ENCODE measurements at regions not wholly inside any gene's neighbourhood (a gene's known extent, or its start where the extent isn't known, plus 50 kb on each side); places are given as distances from the start of the nearest gene placed in this dataset.

GRCh38 chr6:100959280-100959679, 78.2 kb upstream of the ASCC3 start:
- DNase-seq (ENCODE audit: extremely low read depth, insufficient read length) = no peak
- no peak overlapping the region for H3K4me3 ChIP-seq (replicated peaks; ENCODE audit: low read depth, low read length)
- TF ChIP-seq CTCF (IDR thresholded peaks at IDR 0.05; ENCODE audit: insufficient read depth, low read length, poor library complexity, severe bottlenecking) = no peak
- H3K27me3 ChIP-seq (replicated peaks; ENCODE audit: control insufficient read depth, insufficient read depth, low read length) = no peaks in the 10 kb centered on the region
- H3K36me3 ChIP-seq (ENCODE audit: control insufficient read depth, insufficient read depth, low read length) = no peaks in the 10 kb centered on the region

DNA sequence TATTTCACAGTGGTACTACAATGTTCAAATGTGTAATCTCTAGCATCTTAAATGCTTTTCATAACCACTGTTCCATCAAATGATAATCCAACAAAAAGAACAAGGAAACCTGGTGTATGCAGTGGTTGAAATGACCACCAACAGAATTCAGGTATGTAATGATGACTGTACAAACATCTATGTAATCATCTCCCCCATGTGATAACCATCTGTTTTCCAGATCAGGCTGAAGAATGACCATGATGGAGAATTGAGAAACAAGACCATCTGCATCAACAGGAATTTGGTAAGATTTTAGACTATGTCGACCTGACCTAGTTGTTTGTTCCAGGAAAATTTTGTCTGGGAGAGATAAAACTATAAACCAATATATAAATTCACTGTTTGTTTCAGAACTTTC, 81.3 kb upstream of the ASCC3 start:
- no peaks in the 10 kb centered on the region for H3K27me3 ChIP-seq (replicated peaks; ENCODE audit: control insufficient read depth, insufficient read depth, low read length)
- no peak overlapping the region for H3K4me3 ChIP-seq (replicated peaks; ENCODE audit: low read depth, low read length)
- no peak for DNase-seq (ENCODE audit: extremely low read depth, insufficient read length)
- no peaks in the 10 kb centered on the region for H3K36me3 ChIP-seq (ENCODE audit: control insufficient read depth, insufficient read depth, low read length)
- no peak for TF ChIP-seq CTCF (IDR thresholded peaks at IDR 0.05; ENCODE audit: insufficient read depth, low read length, poor library complexity, severe bottlenecking)

DNA sequence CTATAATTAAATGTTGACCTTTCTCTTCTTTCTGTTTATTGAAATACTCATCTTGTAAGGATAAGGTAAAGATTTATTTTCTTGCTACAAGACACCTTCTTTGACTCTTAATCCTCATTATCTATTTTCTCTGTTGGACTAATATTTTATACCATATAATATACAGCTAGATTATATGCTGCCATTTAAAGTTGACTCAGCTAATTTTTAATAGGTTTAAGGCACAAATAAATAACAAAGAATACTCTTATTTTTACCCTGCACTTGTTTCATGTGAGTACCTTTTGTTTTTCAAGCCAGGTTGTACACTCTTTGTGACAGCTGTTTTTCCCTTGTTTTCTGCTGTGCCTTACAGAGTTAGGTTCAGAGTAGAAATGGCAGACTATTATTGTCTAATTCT, 83.9 kb upstream of the ASCC3 start:
- no peak overlapping the region for H3K4me3 ChIP-seq (replicated peaks; ENCODE audit: low read depth, low read length)

DNA sequence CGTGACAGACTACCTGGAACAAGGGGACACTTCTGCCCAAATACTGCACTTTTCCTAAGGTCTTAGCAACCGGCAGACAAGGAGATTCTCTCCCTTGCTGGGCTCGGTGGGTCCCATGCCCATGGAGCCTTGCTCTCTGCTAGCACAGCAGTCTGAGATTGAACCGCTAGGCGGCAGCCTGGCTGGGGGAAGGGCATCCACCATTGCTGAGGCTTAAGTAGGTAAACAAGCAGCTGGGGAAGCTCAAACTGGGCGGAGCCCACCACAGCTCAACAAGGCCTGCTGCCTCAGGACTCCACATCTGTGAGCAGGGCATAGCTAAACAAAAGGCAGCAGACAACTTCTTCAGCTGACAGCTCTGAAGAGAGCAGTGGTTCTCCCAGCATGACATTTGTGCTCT, 87.8 kb upstream of the ASCC3 start:
- Histone ChIP-seq H3K36me3 (ENCODE audit: control insufficient read depth, insufficient read depth, low read length) (no peaks in the 10 kb centered on the region), H3K27me3 (replicated peaks; ENCODE audit: control insufficient read depth, insufficient read depth, low read length) (no peaks in the 10 kb centered on the region), H3K4me3 (replicated peaks; ENCODE audit: low read depth, low read length) (no peak overlapping the region)
- DNase-seq (ENCODE audit: extremely low read depth, insufficient read length) = no peak
- TF ChIP-seq CTCF (IDR thresholded peaks at IDR 0.05; ENCODE audit: insufficient read depth, low read length, poor library complexity, severe bottlenecking) = no peak

More for the DNA sequence above, 83.9 kb upstream of the ASCC3 start:
- TF ChIP-seq CTCF (IDR thresholded peaks at IDR 0.05; ENCODE audit: insufficient read depth, low read length, poor library complexity, severe bottlenecking) = no peak
- Histone ChIP-seq H3K27me3 (replicated peaks; ENCODE audit: control insufficient read depth, insufficient read depth, low read length) (no peaks in the 10 kb centered on the region), H3K36me3 (ENCODE audit: control insufficient read depth, insufficient read depth, low read length) (no peaks in the 10 kb centered on the region)
- no peak for DNase-seq (ENCODE audit: extremely low read depth, insufficient read length)

- H3K4me3 ChIP-seq (replicated peaks; ENCODE audit: low read depth, low read length) = no peak overlapping the region
- H3K36me3 ChIP-seq (ENCODE audit: control insufficient read depth, insufficient read depth, low read length) = no peaks in the 10 kb centered on the region
- H3K27me3 ChIP-seq (replicated peaks; ENCODE audit: control insufficient read depth, insufficient read depth, low read length) = no peaks in the 10 kb centered on the region
- no peak for DNase-seq (ENCODE audit: extremely low read depth, insufficient read length)
- TF ChIP-seq CTCF (IDR thresholded peaks at IDR 0.05; ENCODE audit: insufficient read depth, low read length, poor library complexity, severe bottlenecking) = no peak
Measured at GRCh38 chr6:100979267-100979666, 98.1 kb upstream of the ASCC3 start.

- TF ChIP-seq CTCF (IDR thresholded peaks at IDR 0.05; ENCODE audit: insufficient read depth, low read length, poor library complexity, severe bottlenecking) = no peak
- Histone ChIP-seq H3K36me3 (ENCODE audit: control insufficient read depth, insufficient read depth, low read length) (no peaks in the 10 kb centered on the region), H3K4me3 (replicated peaks; ENCODE audit: low read depth, low read length) (no peak overlapping the region), H3K27me3 (replicated peaks; ENCODE audit: control insufficient read depth, insufficient read depth, low read length) (no peaks in the 10 kb centered on the region)
- no peak for DNase-seq (ENCODE audit: extremely low read depth, insufficient read length)
Measured at GRCh38 chr6:100980949-100981348, 99.8 kb upstream of the ASCC3 start.
